Renal cortex interstitium (tissue), 11 donors: ENCODE measurements at regions not wholly inside any gene's neighbourhood (a gene's known extent, or its start where the extent isn't known, plus 50 kb on each side); places are given as distances from the start of the nearest gene placed in this dataset.
A peak's percentile ranks its signal among the peaks of the same experiment; 100 is the strongest.
"Not testable (repeated sequence)": the region's sequence is repeated elsewhere in the genome, so short reads cannot be mapped to it uniquely, and the experiment has no call there.

Experiments
- DNase-seq, 11 donors: peaks; one replicate each; pipeline ENCODE4 v3.0.0-alpha.2; 2013; ENCODE audit warnings: low read depth in 9 of 11, low spot score in 4 of 11; ENCODE audit errors: extremely low read depth in 1 of 11

- DNase-seq, result no peak
Observed at GRCh38 chr6:68042339-68043121, 592.6 kb upstream of the ADGRB3 start.

DNA sequence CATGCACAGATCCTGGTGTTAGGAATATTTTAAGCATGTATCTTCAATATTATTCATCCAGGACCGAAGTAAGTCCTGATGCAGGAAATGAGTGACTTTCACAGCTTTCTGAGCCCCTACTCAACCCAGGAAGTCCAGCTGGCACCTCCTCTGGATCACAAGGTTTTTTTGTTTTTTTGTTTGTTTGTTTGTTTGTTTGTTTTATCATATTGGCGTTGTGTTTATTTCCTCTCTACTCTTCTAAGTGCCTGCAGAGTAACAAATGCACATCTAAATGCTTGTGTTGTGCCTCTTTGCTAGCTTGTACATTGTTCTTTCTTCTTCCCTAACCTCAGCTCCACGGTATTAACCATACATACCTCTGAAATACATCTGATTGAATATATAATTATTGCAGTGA lies 594.3 kb upstream of the ADGRB3 start:
- DNase-seq, result peak in 2 of 11 donors; percentile 6 to 9

- peak in 6 of 11 donors; percentile 1 to 19 (median 6) for DNase-seq
Observed at GRCh38 chr6:68040312-68040778, 594.7 kb upstream of the ADGRB3 start.

DNA sequence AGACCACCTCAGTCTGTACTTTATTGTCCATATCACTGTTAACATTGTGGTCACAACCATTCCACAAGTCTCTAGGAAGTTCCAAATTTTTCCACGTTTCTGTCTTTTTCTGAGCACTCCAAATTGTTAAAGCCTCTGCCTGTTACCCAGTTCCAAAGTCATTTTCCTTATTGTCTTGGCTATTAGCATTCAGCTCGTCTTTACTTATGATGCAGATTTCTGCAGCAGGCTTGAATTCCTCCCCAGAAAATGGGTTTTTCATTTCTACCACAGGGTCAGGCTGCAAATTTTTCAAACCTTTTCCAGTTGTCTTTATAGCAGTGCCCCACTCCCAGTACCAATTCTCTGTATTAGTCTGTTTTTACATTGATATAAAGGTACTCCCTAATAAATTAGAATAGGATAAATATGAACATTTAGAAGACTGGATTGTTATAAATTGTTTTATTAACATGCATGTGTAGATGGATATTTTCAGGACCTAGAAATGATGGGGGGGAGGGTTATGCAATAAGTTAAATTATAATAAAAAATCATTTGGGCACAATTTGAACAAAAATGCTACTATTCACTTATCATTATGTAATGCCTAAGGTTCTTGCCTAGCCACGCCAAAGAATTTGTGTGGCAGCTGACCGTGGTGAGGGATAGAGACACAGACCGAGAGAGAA lies 595.3 kb upstream of the ADGRB3 start:
- DNase-seq, result no peak

- DNase-seq, result no peak
Observed at GRCh38 chr6:68038815-68039408, 596.2 kb upstream of the ADGRB3 start.

- DNase-seq, result no peak
Observed at GRCh38 chr6:68032217-68032616, 602.9 kb upstream of the ADGRB3 start.

- DNase-seq, result no peak
Observed at GRCh38 chr6:68031054-68031453, 604.0 kb upstream of the ADGRB3 start.

GRCh38 chr6:68026483-68026882 lies 608.6 kb upstream of the ADGRB3 start:
- DNase-seq, result no peak

- DNase-seq, result no peak
Observed at GRCh38 chr6:68025764-68026163, 609.3 kb upstream of the ADGRB3 start.

- DNase-seq, result no peak
Observed at GRCh38 chr6:68024570-68025269, 610.4 kb upstream of the ADGRB3 start.

- not testable (repeated sequence) for DNase-seq
Observed at GRCh38 chr6:68022968-68023367, 612.1 kb upstream of the ADGRB3 start.

DNA sequence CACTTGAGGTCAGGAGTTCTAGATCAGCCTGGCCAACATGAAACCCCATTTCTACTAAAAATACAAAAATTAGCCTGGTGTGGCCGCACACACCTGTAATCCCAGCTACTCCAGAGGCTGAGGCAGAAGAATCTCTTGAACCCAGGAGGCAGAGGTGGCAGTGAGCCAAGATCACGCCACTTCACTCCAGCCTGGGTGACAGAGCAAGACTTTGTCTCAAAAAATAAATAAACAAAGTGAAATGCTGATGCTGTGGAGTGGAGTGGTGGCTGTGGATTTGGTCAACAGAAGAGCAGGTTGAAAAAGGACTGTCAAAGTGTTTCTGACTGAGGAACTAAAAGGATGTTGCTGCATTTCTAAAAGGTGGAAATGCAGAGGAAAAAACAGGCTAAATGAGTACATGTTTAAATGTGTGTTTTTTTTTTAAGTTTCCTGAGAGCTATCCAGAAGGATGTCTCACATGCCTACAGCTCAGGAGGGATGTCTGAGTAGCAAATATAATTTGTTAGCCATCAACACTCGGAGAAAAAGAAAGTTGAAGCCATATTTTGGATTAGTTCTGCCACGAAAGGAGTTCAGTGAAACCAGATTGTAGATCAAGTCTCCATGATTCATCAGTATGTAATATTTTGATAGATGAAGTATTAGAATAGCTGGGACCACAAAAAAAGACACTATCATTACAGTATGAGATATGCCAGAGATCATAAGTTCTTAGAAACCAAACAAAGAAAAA lies 621.1 kb upstream of the ADGRB3 start:
- DNase-seq, result no peak

GRCh38 chr6:68012822-68013221 lies 622.3 kb upstream of the ADGRB3 start:
- DNase-seq, result no peak

DNA sequence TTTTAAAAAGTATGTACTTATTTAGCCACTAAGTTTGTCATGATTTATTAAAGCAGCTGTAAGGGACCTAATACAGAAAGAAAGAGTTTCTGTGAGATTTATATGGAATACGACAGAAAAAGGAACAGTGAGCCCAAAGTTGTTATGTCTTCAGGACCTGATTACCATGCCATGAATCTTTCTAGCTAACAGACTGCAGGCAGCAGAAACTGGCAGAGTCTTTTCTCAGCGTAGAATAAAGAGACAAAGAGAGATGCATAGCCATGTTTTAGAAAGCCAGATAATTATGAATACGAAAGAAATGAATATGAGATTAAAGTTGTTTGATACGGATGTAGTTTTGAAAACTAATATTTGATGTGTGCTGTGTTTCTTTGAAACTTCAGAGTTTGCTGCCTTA lies 624.1 kb upstream of the ADGRB3 start:
- no peak for DNase-seq

DNA sequence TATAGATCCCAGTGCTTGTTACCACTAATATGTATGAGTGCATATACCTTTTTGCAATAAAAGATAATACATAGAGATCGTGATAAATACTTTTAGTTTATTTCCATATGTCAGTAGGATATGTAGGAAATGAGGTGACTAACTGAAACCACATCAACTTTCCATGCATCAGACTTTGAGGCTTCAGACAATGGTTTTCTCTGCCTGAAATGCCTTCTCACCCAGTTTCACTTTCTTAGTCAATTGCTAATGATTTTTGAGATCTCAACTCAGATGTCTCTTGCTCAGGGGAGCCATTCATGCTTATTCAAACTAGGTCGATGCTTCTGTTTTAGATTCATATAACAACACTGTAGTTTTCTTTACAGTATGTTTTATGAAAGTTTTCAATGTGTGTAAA lies 626.6 kb upstream of the ADGRB3 start:
- DNase-seq, result no peak

GRCh38 chr6:68007717-68008116 lies 627.4 kb upstream of the ADGRB3 start:
- no peak for DNase-seq

GRCh38 chr6:67986694-67987232 lies 648.3 kb upstream of the ADGRB3 start:
- no peak for DNase-seq

GRCh38 chr6:67976486-67976885 lies 658.6 kb upstream of the ADGRB3 start:
- DNase-seq, result no peak

DNA sequence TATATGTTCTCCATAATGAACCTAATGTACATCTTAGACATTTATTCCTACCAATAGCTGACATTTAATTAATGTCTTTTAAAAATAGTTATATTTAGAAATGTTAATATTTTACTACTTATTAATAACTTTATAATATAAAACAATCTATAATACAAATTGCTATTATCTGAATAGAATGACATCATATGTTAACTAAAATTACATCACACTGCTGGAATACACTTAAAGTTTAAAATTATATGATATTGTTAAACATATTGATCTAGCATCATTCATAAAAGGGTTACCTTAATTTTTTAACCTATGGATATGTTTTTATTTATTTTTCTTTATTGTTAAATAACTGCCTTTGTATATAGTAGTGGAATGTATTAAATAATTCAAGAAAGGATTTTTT lies 660.2 kb upstream of the ADGRB3 start:
- no peak for DNase-seq
